HUES48 (cell line): ENCODE measurements at regions not wholly inside any gene's neighbourhood (a gene's known extent, or its start where the extent isn't known, plus 50 kb on each side); places are given as distances from the start of the nearest gene placed in this dataset.

Experiments used
- H3K27ac ChIP-seq: one replicate; pipeline ENCODE4 v1.7.0; 2013; ENCODE audit warnings: low read depth, low read length, inconsistent platforms
- H3K27me3 ChIP-seq: 2 replicates; pipeline ENCODE4 v1.6.1; 2013; ENCODE audit warnings: mild to moderate bottlenecking, low read length; ENCODE audit not compliant: control insufficient read depth, insufficient read depth
- H3K36me3 ChIP-seq: 2 replicates; pipeline ENCODE4 v1.6.1; 2013; ENCODE audit warnings: low read length; ENCODE audit not compliant: control insufficient read depth, insufficient read depth
- H3K4me1 ChIP-seq: 2 replicates; pipeline ENCODE4 v1.6.1; 2013; ENCODE audit warnings: mild to moderate bottlenecking, low read length; ENCODE audit not compliant: control insufficient read depth, insufficient read depth
- H3K4me3 ChIP-seq: 2 replicates; pipeline ENCODE4 v1.5.1; 2013; ENCODE audit warnings: mild to moderate bottlenecking, low read depth, low read length
- H3K9ac ChIP-seq: 2 replicates; pipeline ENCODE4 v1.6.1; 2013; ENCODE audit warnings: mild to moderate bottlenecking, low read depth, low read length, moderate library complexity
- H3K9me3 ChIP-seq: 2 replicates; pipeline ENCODE4 v1.6.1; 2013; ENCODE audit warnings: low read length; ENCODE audit not compliant: control insufficient read depth, insufficient read depth

GRCh38 chr2:120618830-120619229, 116.8 kb upstream of the GLI2 start:
- Histone ChIP-seq H3K9ac (no peak overlapping the region), H3K4me1 (no peaks in the 10 kb centered on the region), H3K9me3 (no peaks in the 10 kb centered on the region)

GRCh38 chr2:120619579-120619978, 116.1 kb upstream of the GLI2 start:
- no peaks in the 10 kb centered on the region for H3K4me1 ChIP-seq
- no peak overlapping the region for H3K9ac ChIP-seq
- no peaks in the 10 kb centered on the region for H3K9me3 ChIP-seq
- no peaks in the 10 kb centered on the region for H3K36me3 ChIP-seq
- no peak overlapping the region for H3K27ac ChIP-seq
- no peak overlapping the region for H3K4me3 ChIP-seq
- peaks cover 6% of the 10 kb centered on the region for H3K27me3 ChIP-seq

More at GRCh38 chr2:120618830-120619229, 116.8 kb upstream of the GLI2 start:
- Histone ChIP-seq H3K27ac (no peak overlapping the region), H3K27me3 (peaks cover 8% of the 10 kb centered on the region), H3K36me3 (no peaks in the 10 kb centered on the region), H3K4me3 (no peak overlapping the region)

- Histone ChIP-seq H3K9me3 (no peaks in the 10 kb centered on the region), H3K4me1 (no peaks in the 10 kb centered on the region), H3K36me3 (no peaks in the 10 kb centered on the region), H3K9ac (no peak overlapping the region), H3K27ac (no peak overlapping the region), H3K27me3 (peaks cover 4% of the 10 kb centered on the region), H3K4me3 (no peak overlapping the region)
These were observed 115.5 kb upstream of the GLI2 start for GRCh38 chr2:120620025-120620793.

GRCh38 chr2:120622159-120622869, 113.4 kb upstream of the GLI2 start:
- no peaks in the 10 kb centered on the region for H3K9me3 ChIP-seq
- H3K36me3 ChIP-seq: no peaks in the 10 kb centered on the region
- no peak overlapping the region for H3K9ac ChIP-seq
- H3K27me3 ChIP-seq: peaks cover 4% of the 10 kb centered on the region; the same call in 1 of the 2 replicates
- H3K4me3 ChIP-seq: no peak overlapping the region
- no peak overlapping the region for H3K27ac ChIP-seq
- no peaks in the 10 kb centered on the region for H3K4me1 ChIP-seq

- H3K27me3 ChIP-seq: peaks cover 4% of the 10 kb centered on the region; the same call in 1 of the 2 replicates
- H3K36me3 ChIP-seq: no peaks in the 10 kb centered on the region
- no peaks in the 10 kb centered on the region for H3K4me1 ChIP-seq
- no peaks in the 10 kb centered on the region for H3K9me3 ChIP-seq
- no peak overlapping the region for H3K27ac ChIP-seq
- no peak overlapping the region for H3K9ac ChIP-seq
- H3K4me3 ChIP-seq: no peak overlapping the region
These were observed 112.5 kb upstream of the GLI2 start for GRCh38 chr2:120622886-120623753.

- H3K27me3 ChIP-seq: peaks cover 4% of the 10 kb centered on the region; the same call in 1 of the 2 replicates
- H3K9ac ChIP-seq: no peak overlapping the region
- no peak overlapping the region for H3K27ac ChIP-seq
- no peaks in the 10 kb centered on the region for H3K9me3 ChIP-seq
- H3K4me3 ChIP-seq: no peak overlapping the region
- H3K36me3 ChIP-seq: no peaks in the 10 kb centered on the region
- H3K4me1 ChIP-seq: no peaks in the 10 kb centered on the region
These were observed 111.5 kb upstream of the GLI2 start for GRCh38 chr2:120624061-120624737.

GRCh38 chr2:120624738-120625446, 110.8 kb upstream of the GLI2 start:
- no peaks in the 10 kb centered on the region for H3K9me3 ChIP-seq
- no peak overlapping the region for H3K27ac ChIP-seq
- no peak overlapping the region for H3K9ac ChIP-seq
- H3K36me3 ChIP-seq: no peaks in the 10 kb centered on the region
- H3K4me1 ChIP-seq: no peaks in the 10 kb centered on the region
- H3K27me3 ChIP-seq: peaks cover 4% of the 10 kb centered on the region; the same call in 1 of the 2 replicates
- no peak overlapping the region for H3K4me3 ChIP-seq

GRCh38 chr2:120625865-120626560, 109.7 kb upstream of the GLI2 start:
- Histone ChIP-seq H3K9me3 (no peaks in the 10 kb centered on the region), H3K4me3 (no peak overlapping the region), H3K27me3 (peaks cover 1% of the 10 kb centered on the region; the same call in 1 of the 2 replicates), H3K4me1 (no peaks in the 10 kb centered on the region), H3K9ac (no peak overlapping the region), H3K27ac (no peak overlapping the region), H3K36me3 (no peaks in the 10 kb centered on the region)

GRCh38 chr2:120626566-120626965, 109.1 kb upstream of the GLI2 start:
- H3K27me3 ChIP-seq: peaks cover 4% of the 10 kb centered on the region; the same call in 1 of the 2 replicates

More at GRCh38 chr2:120626566-120626965, 109.1 kb upstream of the GLI2 start:
- no peaks in the 10 kb centered on the region for H3K9me3 ChIP-seq
- H3K4me1 ChIP-seq: no peaks in the 10 kb centered on the region
- no peak overlapping the region for H3K9ac ChIP-seq
- H3K27ac ChIP-seq: no peak overlapping the region
- H3K36me3 ChIP-seq: no peaks in the 10 kb centered on the region
- H3K4me3 ChIP-seq: no peak overlapping the region
